Spleen (tissue), 11 donors: ENCODE measurements at regions not wholly inside any gene's neighbourhood (a gene's known extent, or its start where the extent isn't known, plus 50 kb on each side); places are given as distances from the start of the nearest gene placed in this dataset.

Experiments
- DNase-seq: peaks from one replicate; pipeline ENCODE4 v3.0.0-alpha.2; 2020
- H3K27ac ChIP-seq, 8 donors: fragments of 200-600 bp; sonication (generic) in 7 of 8; 1 replicate in 4 of 8; 2 replicates in 4 of 8; pipeline versions ENCODE4 v1.5.0 to v1.8.0; 2016 to 2021; ENCODE audit warnings: inconsistent platforms in 4 of 8, mild to moderate bottlenecking in 4 of 8, moderate library complexity in 1 of 8
- H3K27me3 ChIP-seq, 7 donors: fragments of 200-600 bp; sonication (generic) in 6 of 7; replicated peaks in 1 of 7; 1 replicate in 4 of 7; 2 replicates in 3 of 7; pipeline versions ENCODE4 v1.5.0 to v1.8.0; 2016 to 2021; ENCODE audit warnings: inconsistent platforms in 3 of 7, mild to moderate bottlenecking in 1 of 7
- H3K36me3 ChIP-seq, 6 donors: fragments of 200-600 bp; sonication (generic) in 5 of 6; 1 replicate in 4 of 6; 2 replicates in 2 of 6; pipeline versions ENCODE4 v1.5.0 to v1.8.0; 2016 to 2021; ENCODE audit warnings: inconsistent platforms in 2 of 6
- H3K4me1 ChIP-seq, 6 donors: fragments of 200-600 bp; sonication (generic) in 5 of 6; 1 replicate in 3 of 6; 2 replicates in 3 of 6; pipeline versions ENCODE4 v1.5.0 to v1.8.0; 2016 to 2021; ENCODE audit warnings: inconsistent platforms in 3 of 6
- H3K4me3 ChIP-seq, 8 donors: fragments of 200-600 bp; sonication (generic) in 7 of 8; 1 replicate in 4 of 8; 2 replicates in 4 of 8; pipeline versions ENCODE4 v1.5.0 to v1.8.0; 2016 to 2021; ENCODE audit warnings: inconsistent platforms in 4 of 8, mild to moderate bottlenecking in 4 of 8, moderate library complexity in 2 of 8
- H3K9me3 ChIP-seq, 8 donors: fragments of 200-600 bp; sonication (generic) in 7 of 8; 1 replicate in 4 of 8; 2 replicates in 4 of 8; pipeline versions ENCODE4 v1.5.0 to v1.8.0; 2016 to 2021; ENCODE audit warnings: inconsistent platforms in 4 of 8
- POLR2A ChIP-seq, 3 donors: fragments of 450-650 bp; IDR thresholded peaks; one replicate each; pipeline ENCODE4 v1.5.1; 2017; ENCODE audit warnings: antibody characterized with exemption in 3 of 3, mild to moderate bottlenecking in 1 of 3
- POLR2AphosphoS5 ChIP-seq, 3 donors: sonication (generic); formaldehyde crosslinking; IDR thresholded peaks; one replicate each; pipeline ENCODE4 v1.5.1; 2017; ENCODE audit warnings: antibody characterized with exemption in 3 of 3
- WGBS, 5 donors: extraction: QIAGEN DNeasy Blood & Tissue Kit in 3 of 5; methylation state at CpG; one replicate each; pipeline versions ENCODE4 v1.1.5 to v1.1.7; 2013 to 2018; 5-methylcytosine and 5-hydroxymethylcytosine counted together
- intact Hi-C: fragments of 100-400 bp; cut with DNase I; formaldehyde crosslinking; loops from one replicate; pipeline ENCODE4 v1.15.0; 2023; ENCODE audit warnings: low total_unique reads
- TF ChIP-seq, protein P1 (sequence below), 11 experiments: fragments of 200-600 bp in 7 of 11; fragments of 450-650 bp in 4 of 11; sonication (generic) in 4 of 11; IDR thresholded peaks in 8 of 11; conservative IDR thresholded peaks in 3 of 11; 1 replicate in 7 of 11; 2 replicates in 4 of 11; pipeline versions ENCODE4 v1.4.0 to v1.8.0; 2016 to 2021; ENCODE audit warnings: antibody characterized with exemption in 11 of 11, inconsistent platforms in 4 of 11, mild to moderate bottlenecking in 1 of 11
- donor health status: healthy with polysubstance abuse.
- donor health status: DM: no; HTN: no; CAD: no; lungs with moderate emphysema.
- donor health status: DM: no; HTN: no; CAD: no.
- donor health status: Bipolar disorder and iron deficiency.
- donor health status: healthy.
- donor health status: DM: no; HTN: no; CAD: no.
- donor health status: DM: yes; HTN: yes; CAD: no.

DNA sequence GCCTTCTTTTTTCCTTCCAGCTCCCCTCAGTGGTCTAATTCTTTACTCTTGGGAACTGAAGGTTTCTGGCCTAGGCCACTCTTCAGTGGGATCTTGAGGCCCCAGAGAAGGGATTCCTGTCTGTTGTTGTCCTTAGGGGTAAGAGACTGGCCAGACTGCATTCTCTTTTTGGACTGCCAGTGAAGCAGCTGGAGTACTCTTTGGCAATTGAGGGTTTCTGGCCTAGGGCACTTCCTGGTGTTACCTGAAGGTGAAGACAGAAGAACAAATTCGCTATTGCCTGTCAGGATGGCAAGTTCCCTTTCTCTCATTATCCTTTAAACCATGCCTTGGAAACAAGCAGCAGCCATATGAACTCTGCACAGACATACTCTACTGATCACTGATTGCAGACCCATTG is 286.6 kb upstream of the ZP4 start:
- Histone ChIP-seq H3K4me3 (no peak overlapping the region), H3K36me3 (no peaks in the 10 kb centered on the region), H3K27ac (no peak overlapping the region), H3K27me3 (no peaks in the 10 kb centered on the region), H3K4me1 (no peaks in the 10 kb centered on the region), H3K9me3 (peaks cover 0 to 38% (median 0%) of the 10 kb centered on the region in 8 donors)
- intact Hi-C loops: no loop called here
- WGBS, 5 donors: 76 to 88% (median 85%) methylated on average over 1 of the region's 1 CpG
- TF ChIP-seq POLR2AphosphoS5 (IDR thresholded peaks at IDR 0.05): no peak
- no peak for DNase-seq

DNA sequence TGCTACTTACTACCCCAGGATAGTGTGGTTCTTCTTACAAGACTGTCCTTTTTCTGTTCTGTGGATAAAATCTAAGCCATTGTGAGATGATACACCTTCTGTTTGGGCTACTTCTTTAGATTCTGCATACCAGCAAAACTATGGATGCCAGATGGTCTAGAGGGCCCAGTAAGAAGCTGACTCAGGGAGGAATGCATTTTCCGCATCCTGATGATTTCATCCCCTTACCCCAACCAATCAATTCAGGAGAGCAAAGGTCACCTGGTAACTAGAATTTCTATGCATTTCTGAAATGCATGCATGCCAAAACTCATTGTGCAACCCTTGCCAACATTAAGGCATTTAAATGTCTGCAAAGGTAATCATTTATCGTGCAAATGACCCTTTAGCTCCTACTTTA is 285.7 kb upstream of the ZP4 start:
- Histone ChIP-seq H3K27ac (no peak overlapping the region), H3K9me3 (peaks cover 0 to 31% (median 0%) of the 10 kb centered on the region in 8 donors), H3K4me3 (no peak overlapping the region), H3K27me3 (no peaks in the 10 kb centered on the region), H3K36me3 (no peaks in the 10 kb centered on the region), H3K4me1 (no peaks in the 10 kb centered on the region)
- 72 to 97% (median 91%) methylated on average over 2 of the region's 2 CpGs for WGBS, 5 donors
- TF ChIP-seq POLR2A (IDR thresholded peaks at IDR 0.05) (no peak), POLR2AphosphoS5 (IDR thresholded peaks at IDR 0.05) (no peak)
- TF ChIP-seq, protein P1, sequence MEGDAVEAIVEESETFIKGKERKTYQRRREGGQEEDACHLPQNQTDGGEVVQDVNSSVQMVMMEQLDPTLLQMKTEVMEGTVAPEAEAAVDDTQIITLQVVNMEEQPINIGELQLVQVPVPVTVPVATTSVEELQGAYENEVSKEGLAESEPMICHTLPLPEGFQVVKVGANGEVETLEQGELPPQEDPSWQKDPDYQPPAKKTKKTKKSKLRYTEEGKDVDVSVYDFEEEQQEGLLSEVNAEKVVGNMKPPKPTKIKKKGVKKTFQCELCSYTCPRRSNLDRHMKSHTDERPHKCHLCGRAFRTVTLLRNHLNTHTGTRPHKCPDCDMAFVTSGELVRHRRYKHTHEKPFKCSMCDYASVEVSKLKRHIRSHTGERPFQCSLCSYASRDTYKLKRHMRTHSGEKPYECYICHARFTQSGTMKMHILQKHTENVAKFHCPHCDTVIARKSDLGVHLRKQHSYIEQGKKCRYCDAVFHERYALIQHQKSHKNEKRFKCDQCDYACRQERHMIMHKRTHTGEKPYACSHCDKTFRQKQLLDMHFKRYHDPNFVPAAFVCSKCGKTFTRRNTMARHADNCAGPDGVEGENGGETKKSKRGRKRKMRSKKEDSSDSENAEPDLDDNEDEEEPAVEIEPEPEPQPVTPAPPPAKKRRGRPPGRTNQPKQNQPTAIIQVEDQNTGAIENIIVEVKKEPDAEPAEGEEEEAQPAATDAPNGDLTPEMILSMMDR (IDR thresholded peaks at IDR 0.05 in 8 of 11, conservative IDR thresholded peaks at IDR 0.05 in 3 of 11): no peak
- intact Hi-C loops: no loop called here
- no peak for DNase-seq

DNA sequence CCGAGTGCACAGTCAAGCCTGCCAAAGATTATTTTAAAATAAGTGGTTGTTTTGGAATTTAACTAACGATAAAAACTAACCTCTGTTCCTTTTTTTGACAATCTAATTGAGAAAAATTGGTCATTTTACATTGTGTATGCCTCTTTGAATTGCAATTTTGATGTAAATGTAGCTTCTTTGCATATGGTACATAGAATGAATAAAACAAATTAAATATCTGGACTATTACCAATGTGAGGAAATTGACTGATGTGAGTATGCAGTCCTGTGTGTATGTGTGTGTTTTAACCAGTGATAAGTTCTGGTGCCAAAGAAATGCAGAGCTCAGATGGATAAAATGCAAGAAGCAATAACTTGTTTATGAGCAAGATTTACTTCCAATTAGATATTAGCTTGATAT is 281.3 kb upstream of the ZP4 start:
- TF ChIP-seq POLR2AphosphoS5 (IDR thresholded peaks at IDR 0.05): no peak
- no peak for TF ChIP-seq POLR2A (IDR thresholded peaks at IDR 0.05)
- TF ChIP-seq, protein P1 (IDR thresholded peaks at IDR 0.05 in 8 of 11, conservative IDR thresholded peaks at IDR 0.05 in 3 of 11): no peak
- intact Hi-C loops: no loop called here
- Histone ChIP-seq H3K36me3 (no peaks in the 10 kb centered on the region), H3K4me3 (no peak overlapping the region), H3K9me3 (peaks cover 0 to 6% (median 0%) of the 10 kb centered on the region in 8 donors), H3K4me1 (no peaks in the 10 kb centered on the region), H3K27ac (no peak overlapping the region), H3K27me3 (no peaks in the 10 kb centered on the region)
- WGBS, 5 donors: 52 to 70% (median 63%) methylated on average over 2 of the region's 2 CpGs
- no peak for DNase-seq

DNA sequence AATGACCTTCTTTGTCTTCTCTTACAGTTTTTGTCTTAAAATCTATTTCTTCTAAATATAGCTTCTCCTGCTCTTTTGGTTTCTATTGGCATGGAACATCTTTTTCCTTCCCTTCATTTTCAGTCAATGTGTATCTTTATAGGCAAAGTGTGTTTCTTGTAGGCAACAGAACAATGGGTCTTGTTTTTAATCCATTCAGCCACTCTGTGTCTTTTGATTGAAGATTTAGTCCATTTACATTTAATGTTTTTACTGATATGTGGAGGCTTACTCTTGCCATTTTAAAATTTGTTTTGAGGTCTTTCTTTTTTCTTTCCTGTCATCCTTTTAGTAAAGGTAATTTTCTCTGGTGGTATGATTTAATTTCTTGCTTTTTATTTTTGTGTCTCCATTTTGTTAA is 271.2 kb upstream of the ZP4 start:
- no peak overlapping the region for H3K4me3 ChIP-seq
- TF ChIP-seq, protein P1 (IDR thresholded peaks at IDR 0.05 in 8 of 11, conservative IDR thresholded peaks at IDR 0.05 in 3 of 11): no peak
- TF ChIP-seq POLR2AphosphoS5 (IDR thresholded peaks at IDR 0.05): no peak
- no peak for TF ChIP-seq POLR2A (IDR thresholded peaks at IDR 0.05)
- DNase-seq: no peak
- intact Hi-C loops: no loop called here
- H3K27me3 ChIP-seq: no peaks in the 10 kb centered on the region
- H3K4me1 ChIP-seq: no peaks in the 10 kb centered on the region
- H3K9me3 ChIP-seq: peaks cover 0 to 44% (median 19%) of the 10 kb centered on the region in 8 donors
- no peaks in the 10 kb centered on the region for H3K36me3 ChIP-seq
- no peak overlapping the region for H3K27ac ChIP-seq

DNA sequence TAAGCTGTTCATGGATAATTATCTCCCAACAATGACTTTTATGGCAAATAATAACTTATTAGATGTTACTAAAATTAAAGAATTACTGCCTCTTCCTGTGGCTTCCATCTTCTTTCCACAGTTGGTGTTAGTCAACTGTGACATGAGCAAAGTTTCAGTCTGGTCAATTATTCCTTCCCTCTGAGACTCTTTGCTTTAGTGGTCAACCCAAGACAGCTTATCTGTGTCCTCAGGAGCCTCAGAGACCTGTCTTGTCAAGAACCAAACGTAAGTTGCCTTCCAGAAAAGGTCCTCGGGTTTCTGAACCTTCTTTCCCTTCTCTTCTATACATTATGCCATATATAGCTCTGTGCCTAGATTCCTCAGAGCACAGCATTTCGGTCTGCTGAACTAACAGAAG is 263.2 kb upstream of the ZP4 start:
- no peak for TF ChIP-seq POLR2A (IDR thresholded peaks at IDR 0.05)
- TF ChIP-seq, protein P1 (IDR thresholded peaks at IDR 0.05 in 8 of 11, conservative IDR thresholded peaks at IDR 0.05 in 3 of 11): no peak
- TF ChIP-seq POLR2AphosphoS5 (IDR thresholded peaks at IDR 0.05): no peak
- no peaks in the 10 kb centered on the region for H3K9me3 ChIP-seq
- no peaks in the 10 kb centered on the region for H3K27me3 ChIP-seq
- no peak overlapping the region for H3K27ac ChIP-seq
- 50 to 65% (median 63%) methylated on average over 3 of the region's 3 CpGs for WGBS, 5 donors
- intact Hi-C loops: no loop called here
- no peak overlapping the region for H3K4me3 ChIP-seq
- no peaks in the 10 kb centered on the region for H3K4me1 ChIP-seq
- DNase-seq: no peak
- no peaks in the 10 kb centered on the region for H3K36me3 ChIP-seq
